ENCODE measurements at regions not wholly inside any gene's neighbourhood (a gene's known extent, or its start where the extent isn't known, plus 50 kb on each side); places are given as distances from the start of the nearest gene placed in this dataset.

DNA sequence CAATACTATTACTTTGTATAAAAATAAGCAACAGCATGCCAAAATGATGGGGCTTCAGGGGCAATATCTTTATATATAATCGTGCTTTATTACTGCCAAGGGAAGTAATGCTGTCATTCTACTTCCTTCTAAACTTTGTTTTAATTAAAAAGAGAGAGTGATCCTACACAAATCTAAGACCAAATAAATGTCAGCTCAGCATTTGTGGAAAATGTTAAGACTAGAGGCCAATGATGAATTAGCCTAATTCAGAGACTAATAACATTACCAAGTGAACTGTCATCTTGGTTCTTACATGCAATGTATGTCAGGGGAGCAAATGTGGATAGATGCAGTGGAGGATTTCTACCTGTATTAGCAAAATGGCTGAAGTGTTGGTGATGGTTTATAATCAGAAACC, 166.4 kb upstream of the PTCHD1 start:
- DNase-seq: no peak
- no peaks in the 10 kb centered on the region for H3K36me3 Mint-ChIP-seq
- no peak overlapping the region for H3K27ac Mint-ChIP-seq
- no peaks in the 10 kb centered on the region for H3K27me3 Mint-ChIP-seq
- H3K9me3 Mint-ChIP-seq: no peaks in the 10 kb centered on the region
- ATAC-seq (replicated peaks): no peak
- H3K4me1 Mint-ChIP-seq: no peaks in the 10 kb centered on the region
- H3K4me3 Mint-ChIP-seq: no peak overlapping the region

DNA sequence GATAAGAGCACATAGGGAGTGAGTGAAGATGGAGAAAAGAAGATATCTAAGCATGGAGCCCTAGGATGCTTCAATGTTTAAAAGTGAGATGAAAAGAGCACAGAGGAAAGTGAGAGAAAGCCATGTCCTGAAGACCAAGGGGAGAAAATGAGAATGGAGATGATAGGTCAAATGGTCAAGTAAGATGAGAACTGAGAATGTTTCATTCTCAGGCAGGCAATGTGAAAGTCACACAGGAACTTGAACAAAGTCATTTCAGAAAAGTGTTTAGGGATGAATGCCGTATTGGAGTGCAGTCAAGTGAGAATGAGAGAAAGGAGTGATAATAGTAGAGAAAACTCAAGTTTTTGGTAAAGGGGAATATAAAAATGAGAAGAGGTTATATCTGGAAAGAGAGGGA, 148.7 kb upstream of the PTCHD1 start:
- Mint-ChIP-seq H3K4me3 (no peak overlapping the region), H3K27me3 (no peaks in the 10 kb centered on the region), H3K36me3 (no peaks in the 10 kb centered on the region), H3K4me1 (no peaks in the 10 kb centered on the region), H3K27ac (no peak overlapping the region), H3K9me3 (peaks cover 1 to 4% of the 10 kb centered on the region in 2 donors)
- no peak for ATAC-seq (replicated peaks)
- DNase-seq: no peak

DNA sequence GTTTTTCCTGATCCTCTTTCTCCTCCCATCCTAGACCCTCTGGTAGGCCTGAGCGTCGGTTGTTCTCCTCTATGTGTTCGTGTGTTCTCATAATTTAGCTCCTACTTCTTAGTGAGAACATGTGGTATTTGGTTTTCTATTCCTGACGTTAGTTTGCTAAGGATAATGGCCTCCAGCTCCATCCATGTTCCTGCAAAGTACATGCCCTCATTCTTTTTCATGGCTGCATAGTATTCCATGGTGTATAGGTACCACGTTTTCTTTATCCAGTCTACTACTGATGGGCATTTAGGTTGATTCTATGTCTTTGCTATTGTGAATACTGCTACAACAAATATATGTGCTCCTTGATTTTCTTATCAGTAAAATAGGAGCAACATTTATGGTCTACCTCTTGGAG, 146.8 kb upstream of the PTCHD1 start:
- ATAC-seq (replicated peaks) (no peak), DNase-seq (no peak)
- Mint-ChIP-seq H3K4me3 (no peak overlapping the region), H3K27ac (no peak overlapping the region), H3K27me3 (no peaks in the 10 kb centered on the region), H3K4me1 (no peaks in the 10 kb centered on the region), H3K36me3 (no peaks in the 10 kb centered on the region), H3K9me3 (peaks cover 1 to 4% of the 10 kb centered on the region in 2 donors)

DNA sequence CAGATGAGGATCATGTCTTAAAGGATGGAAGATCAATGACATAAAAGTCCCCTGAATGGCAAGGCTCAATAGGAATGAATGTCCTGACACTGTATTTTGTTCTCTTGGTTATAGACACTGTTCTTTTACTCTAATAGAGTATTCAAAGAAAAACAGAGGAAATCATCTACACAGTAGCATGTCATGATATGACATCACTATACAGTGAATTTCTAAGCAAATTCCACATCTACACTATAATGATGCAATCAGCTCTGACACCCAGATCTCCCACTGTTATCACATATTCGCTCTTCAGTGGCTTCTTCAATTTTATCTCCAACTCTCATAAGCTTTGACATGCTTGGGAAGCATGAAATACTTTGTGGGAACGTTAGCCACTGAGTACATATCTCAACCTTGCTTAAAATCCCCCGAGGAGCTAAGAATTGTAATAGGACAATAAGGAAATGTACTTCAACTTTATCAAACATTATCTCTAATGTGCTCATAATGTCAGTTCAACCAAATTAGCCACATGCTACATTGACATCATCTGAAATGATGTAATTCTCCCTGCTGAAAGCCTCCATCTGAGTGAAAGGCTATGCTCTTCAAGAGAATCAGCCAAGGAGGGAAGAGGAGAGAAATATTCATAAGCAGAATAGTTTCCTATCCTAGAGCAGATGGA, 139.6 kb upstream of the PTCHD1 start:
- no peak overlapping the region for H3K27ac Mint-ChIP-seq
- ATAC-seq (replicated peaks) (no peak), DNase-seq (no peak)
- no peaks in the 10 kb centered on the region for H3K36me3 Mint-ChIP-seq
- H3K9me3 Mint-ChIP-seq: no peaks in the 10 kb centered on the region
- no peaks in the 10 kb centered on the region for H3K4me1 Mint-ChIP-seq
- H3K4me3 Mint-ChIP-seq: no peak overlapping the region
- no peaks in the 10 kb centered on the region for H3K27me3 Mint-ChIP-seq

DNA sequence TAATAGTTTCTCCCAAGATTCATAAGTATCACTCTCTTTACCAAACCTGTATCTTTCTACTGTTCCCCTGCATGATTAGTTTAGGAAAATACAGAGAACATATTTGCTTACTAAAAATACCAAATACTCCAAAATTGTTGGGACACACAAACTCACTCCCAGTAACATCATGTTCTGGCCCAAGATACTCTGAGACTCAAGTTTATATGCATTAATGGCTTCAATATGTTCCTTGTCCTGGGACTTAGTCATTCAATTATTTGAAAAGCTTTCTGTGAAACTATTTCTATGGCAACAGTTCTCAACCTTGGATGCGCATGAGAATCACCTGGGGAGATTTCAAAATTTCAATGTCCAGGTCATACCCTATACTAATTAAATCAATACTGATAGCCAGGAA, 138.9 kb upstream of the PTCHD1 start:
- DNase-seq: no peak
- no peaks in the 10 kb centered on the region for H3K9me3 Mint-ChIP-seq
- no peak overlapping the region for H3K27ac Mint-ChIP-seq
- H3K4me3 Mint-ChIP-seq: no peak overlapping the region
- no peaks in the 10 kb centered on the region for H3K4me1 Mint-ChIP-seq
- no peak for ATAC-seq (replicated peaks)
- H3K36me3 Mint-ChIP-seq: no peaks in the 10 kb centered on the region
- H3K27me3 Mint-ChIP-seq: no peaks in the 10 kb centered on the region

DNA sequence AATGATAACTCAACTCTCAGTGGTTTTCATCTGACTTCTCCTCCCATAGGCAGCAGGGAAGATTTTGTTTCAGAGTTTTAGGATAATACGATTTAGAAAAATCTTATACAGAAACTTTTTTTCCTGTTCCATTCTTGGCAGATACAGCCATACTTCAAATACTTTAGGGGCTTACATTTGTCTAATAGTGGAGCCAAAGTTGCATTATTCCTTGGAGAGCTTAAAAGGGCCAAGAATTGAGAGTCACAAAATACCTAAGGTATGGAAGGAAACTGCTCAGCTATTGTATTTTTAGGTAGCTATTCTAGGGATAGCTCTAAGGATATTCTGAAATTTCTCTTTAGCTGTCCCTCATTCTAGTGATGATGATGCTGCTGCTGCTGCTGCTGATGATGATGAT, 132.9 kb upstream of the PTCHD1 start:
- Mint-ChIP-seq H3K27ac (no peak overlapping the region), H3K4me3 (no peak overlapping the region), H3K36me3 (no peaks in the 10 kb centered on the region), H3K27me3 (no peaks in the 10 kb centered on the region), H3K4me1 (no peaks in the 10 kb centered on the region), H3K9me3 (no peaks in the 10 kb centered on the region)
- DNase-seq (no peak), ATAC-seq (replicated peaks) (no peak)

DNA sequence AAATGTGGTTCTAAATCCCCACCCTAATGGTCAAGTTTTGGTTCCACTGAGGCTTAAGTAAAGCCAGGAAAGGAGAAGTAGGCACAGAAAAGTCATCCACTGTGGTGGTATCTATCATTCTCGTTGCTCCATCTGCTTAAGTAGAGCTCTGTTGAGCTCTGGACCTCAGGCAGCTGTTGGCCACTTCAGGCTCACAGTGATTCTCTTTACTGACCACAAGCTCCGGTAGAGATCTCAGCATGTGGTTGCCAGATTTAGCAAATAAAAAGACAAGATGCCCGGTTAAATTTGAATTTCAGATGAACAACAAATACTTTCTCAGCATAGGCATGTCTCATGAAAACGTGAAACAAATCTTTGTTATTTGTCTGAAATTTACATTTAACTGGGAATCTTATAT, 132.3 kb upstream of the PTCHD1 start:
- ATAC-seq (replicated peaks): no peak
- Mint-ChIP-seq H3K36me3 (no peaks in the 10 kb centered on the region), H3K4me3 (no peak overlapping the region), H3K4me1 (no peaks in the 10 kb centered on the region), H3K9me3 (no peaks in the 10 kb centered on the region), H3K27me3 (no peaks in the 10 kb centered on the region), H3K27ac (no peak overlapping the region)
- no peak for DNase-seq

DNA sequence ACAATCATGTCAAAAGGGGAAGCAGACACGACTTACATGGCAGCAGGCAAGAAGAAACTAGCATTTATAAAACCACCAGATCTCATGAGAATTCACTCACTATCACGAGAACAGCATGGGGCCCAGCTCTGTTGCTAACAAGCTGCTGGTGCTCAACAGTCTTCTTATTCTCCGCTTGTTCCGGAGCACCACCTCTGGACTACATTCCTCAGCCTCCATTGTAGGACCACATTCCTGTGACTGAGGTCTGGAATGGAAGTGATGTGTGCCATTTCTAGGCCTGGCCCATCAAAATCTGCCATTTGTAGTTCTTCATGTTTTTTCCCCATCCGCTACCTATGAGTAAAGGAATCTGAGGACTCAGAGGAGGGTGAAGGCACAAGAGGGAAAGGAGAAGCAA, 111.5 kb upstream of the PTCHD1 start:
- DNase-seq: no peak
- Mint-ChIP-seq H3K36me3 (no peaks in the 10 kb centered on the region), H3K4me1 (no peaks in the 10 kb centered on the region), H3K9me3 (peaks cover 0 to 4% of the 10 kb centered on the region in 2 donors), H3K27me3 (peaks cover 0 to 4% of the 10 kb centered on the region in 2 donors), H3K4me3 (no peak overlapping the region), H3K27ac (no peak overlapping the region)
- ATAC-seq (replicated peaks): no peak

DNA sequence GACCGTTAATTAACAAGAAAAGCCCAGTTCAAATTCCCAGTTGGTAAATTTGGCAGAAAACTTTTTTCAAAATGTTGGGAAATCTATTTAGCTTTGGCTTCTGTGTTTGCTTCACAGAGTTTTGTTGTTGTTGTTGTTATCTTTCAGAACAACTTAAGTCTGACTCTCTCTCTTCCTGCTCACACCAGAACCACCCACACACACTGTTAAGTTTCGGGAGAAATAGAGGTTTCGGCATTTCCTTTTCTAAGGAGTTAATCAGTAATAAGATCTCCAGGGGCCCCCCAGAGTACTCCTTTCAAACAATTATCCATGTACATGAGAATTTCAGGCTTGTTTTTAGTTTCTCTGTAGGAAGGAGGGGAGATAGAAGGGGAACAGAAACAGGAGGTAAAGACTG, 106.2 kb upstream of the PTCHD1 start:
- Mint-ChIP-seq H3K27me3 (peaks cover 0 to 8% of the 10 kb centered on the region in 2 donors), H3K9me3 (peaks cover 0 to 9% of the 10 kb centered on the region in 2 donors), H3K4me1 (no peaks in the 10 kb centered on the region), H3K36me3 (no peaks in the 10 kb centered on the region), H3K4me3 (no peak overlapping the region), H3K27ac (no peak overlapping the region)
- DNase-seq: no peak
- no peak for ATAC-seq (replicated peaks)

DNA sequence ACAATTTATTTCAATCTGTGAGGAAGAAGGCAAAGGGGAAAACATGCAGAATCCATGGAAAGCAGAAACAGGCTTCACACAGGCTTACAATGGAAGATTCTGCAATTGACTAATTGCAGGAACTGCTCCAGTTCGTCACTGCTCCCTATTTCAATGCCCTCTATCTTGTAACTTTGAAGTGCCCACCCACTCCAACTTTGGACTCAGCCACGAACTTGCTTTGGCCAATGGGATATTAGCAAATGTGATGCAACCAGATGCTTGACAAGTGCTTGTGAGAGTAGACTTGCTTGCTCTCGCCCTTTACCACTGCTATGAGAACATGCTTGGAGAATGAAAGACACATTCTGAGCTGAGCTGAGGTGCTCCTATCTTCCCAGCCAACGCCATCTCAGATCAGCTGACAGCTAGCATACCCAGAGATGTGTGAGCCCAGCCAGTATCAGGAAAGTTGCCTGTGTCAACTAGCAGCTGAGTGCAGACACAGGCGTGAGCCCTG, 105.7 kb upstream of the PTCHD1 start:
- no peak overlapping the region for H3K27ac Mint-ChIP-seq
- no peaks in the 10 kb centered on the region for H3K36me3 Mint-ChIP-seq
- peaks cover 0 to 8% of the 10 kb centered on the region in 2 donors for H3K27me3 Mint-ChIP-seq
- H3K4me1 Mint-ChIP-seq: no peaks in the 10 kb centered on the region
- no peak overlapping the region for H3K4me3 Mint-ChIP-seq
- ATAC-seq (replicated peaks) (no peak), DNase-seq (no peak)
- H3K9me3 Mint-ChIP-seq: peaks cover 0 to 9% of the 10 kb centered on the region in 2 donors

DNA sequence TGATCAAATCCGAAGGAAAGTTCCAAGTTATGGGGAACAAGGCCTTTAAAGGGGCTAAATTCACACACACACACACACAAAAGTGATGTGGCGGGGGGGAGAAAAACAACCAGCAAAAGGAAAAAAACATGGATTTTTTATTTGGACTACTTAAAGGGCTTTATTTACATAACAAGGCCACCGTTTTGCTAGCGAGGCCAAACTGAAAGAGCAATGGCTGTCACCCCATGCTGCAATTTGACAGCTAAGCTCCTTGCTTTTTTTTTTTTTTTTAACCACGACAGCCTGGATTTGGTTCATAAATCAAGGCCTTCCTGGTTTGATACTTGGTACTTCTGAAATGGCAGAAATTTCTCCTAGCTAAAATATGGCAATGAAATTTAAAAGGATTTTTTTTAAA, 99.6 kb upstream of the PTCHD1 start:
- Mint-ChIP-seq H3K36me3 (no peaks in the 10 kb centered on the region), H3K4me1 (no peaks in the 10 kb centered on the region), H3K27ac (no peak overlapping the region), H3K4me3 (no peak overlapping the region), H3K9me3 (peaks cover 0 to 5% of the 10 kb centered on the region in 2 donors), H3K27me3 (no peaks in the 10 kb centered on the region)
- DNase-seq: no peak
- ATAC-seq (replicated peaks): no peak

DNA sequence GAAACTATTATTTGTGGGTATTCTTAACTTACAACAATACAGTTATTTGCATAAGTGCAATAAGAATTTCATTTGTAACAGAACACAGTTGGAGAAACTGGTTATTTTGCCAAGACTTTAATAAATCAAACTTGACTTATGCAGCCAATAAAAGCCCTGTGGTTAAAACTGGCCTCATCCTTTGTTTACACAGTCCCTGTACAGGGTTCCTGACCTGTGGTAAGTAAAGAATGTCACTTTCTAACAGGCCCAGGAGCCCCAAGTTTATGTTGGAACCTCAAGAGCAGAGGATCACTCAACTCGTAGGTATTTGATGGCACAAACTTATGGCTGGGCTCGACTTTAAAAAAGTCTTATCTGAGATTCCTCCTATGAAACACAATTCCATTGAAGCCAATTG, 88.6 kb upstream of the PTCHD1 start:
- no peak for ATAC-seq (replicated peaks)
- H3K9me3 Mint-ChIP-seq: peaks cover 0 to 4% of the 10 kb centered on the region in 2 donors
- H3K27me3 Mint-ChIP-seq: no peaks in the 10 kb centered on the region
- DNase-seq: no peak
- no peak overlapping the region for H3K27ac Mint-ChIP-seq
- no peak overlapping the region for H3K4me3 Mint-ChIP-seq
- no peaks in the 10 kb centered on the region for H3K4me1 Mint-ChIP-seq
- H3K36me3 Mint-ChIP-seq: no peaks in the 10 kb centered on the region

DNA sequence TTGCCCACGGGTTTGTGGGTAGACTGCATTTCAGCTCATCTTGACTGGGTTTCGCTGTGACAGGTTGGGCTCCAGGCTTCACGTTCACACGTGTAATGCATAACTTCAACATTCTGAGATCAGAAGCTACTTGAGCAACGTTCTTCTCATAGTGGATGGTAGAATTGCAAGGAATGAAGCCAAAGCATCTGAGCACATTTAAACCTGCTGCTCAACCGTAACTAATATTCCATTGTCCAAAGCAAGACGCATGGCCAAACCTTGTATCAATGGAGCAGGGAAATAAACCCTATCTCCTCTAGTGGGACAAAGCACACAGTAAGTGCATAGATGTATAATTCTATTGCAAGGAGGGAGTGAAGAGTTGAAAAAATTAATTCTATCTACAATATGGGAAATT, 86.5 kb upstream of the PTCHD1 start:
- Mint-ChIP-seq H3K9me3 (peaks cover 2 to 10% of the 10 kb centered on the region in 2 donors), H3K36me3 (no peaks in the 10 kb centered on the region), H3K27me3 (no peaks in the 10 kb centered on the region), H3K27ac (no peak overlapping the region), H3K4me1 (no peaks in the 10 kb centered on the region), H3K4me3 (no peak overlapping the region)
- DNase-seq: no peak
- no peak for ATAC-seq (replicated peaks)

DNA sequence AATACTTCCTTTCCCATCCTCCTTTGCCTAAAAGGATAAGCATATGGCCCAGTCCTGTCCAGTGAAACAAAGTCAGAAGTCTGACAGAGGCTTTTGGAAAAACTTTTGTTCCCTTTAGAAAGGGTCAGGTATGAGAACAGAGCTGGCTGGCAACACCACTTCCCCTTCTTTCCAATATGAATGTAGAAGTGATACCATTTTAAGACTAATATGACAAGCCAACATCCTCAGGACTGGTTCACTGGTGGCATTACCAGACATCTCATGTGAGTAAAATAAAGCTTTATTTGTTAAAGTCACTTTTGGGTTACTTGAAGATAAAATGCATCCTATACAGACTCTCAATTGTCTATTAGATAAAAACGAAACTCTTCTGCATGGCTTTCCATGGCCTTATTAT, 83.6 kb upstream of the PTCHD1 start:
- no peak overlapping the region for H3K4me3 Mint-ChIP-seq
- H3K27ac Mint-ChIP-seq: no peak overlapping the region
- H3K9me3 Mint-ChIP-seq: peaks cover 3 to 16% of the 10 kb centered on the region in 2 donors
- H3K27me3 Mint-ChIP-seq: no peaks in the 10 kb centered on the region
- H3K36me3 Mint-ChIP-seq: no peaks in the 10 kb centered on the region
- H3K4me1 Mint-ChIP-seq: no peaks in the 10 kb centered on the region
- peak; percentile 48 to 67 for ATAC-seq (replicated peaks)
- no peak for DNase-seq

DNA sequence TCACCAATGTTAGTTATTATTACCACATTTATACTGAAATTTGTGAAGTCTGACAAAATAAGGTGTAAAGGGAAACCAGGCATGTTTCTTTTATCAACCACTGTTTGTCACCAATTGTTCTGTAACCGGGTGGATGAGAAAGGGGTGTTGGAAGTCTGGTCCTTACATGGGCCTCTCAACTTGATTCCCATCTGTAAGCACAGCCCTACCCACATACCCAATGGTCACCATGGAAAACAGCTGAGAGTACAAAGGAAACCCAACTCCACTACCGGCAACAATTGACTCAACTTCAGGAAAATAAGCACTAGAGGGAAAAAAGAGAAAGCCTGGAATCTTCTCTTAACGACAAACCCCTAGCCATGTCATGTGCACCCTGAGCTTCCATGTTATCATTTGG, 70.8 kb upstream of the PTCHD1 start:
- no peak for ATAC-seq (replicated peaks)
- DNase-seq: no peak
- H3K4me1 Mint-ChIP-seq: no peaks in the 10 kb centered on the region

DNA sequence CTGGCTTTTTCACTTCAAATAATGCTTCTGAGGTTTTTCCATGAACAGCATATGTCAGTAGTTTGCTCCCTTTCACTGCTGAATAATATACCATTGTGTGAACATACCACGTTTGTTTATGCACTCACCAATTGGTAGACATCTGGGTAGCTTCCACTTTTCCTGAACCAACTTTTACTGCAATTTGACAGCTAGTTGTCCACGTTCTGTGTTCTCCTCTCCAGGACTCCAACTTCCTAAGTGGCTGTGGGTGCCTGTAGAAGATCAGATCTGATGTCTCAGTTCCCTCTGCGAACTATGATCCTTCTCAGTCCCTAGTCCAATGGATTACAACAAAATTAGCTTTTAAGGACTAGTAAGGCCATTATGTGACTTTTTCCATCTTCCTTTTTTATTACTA, 64.7 kb upstream of the PTCHD1 start:
- Mint-ChIP-seq H3K4me1 (no peaks in the 10 kb centered on the region), H3K27ac (no peak overlapping the region), H3K4me3 (no peak overlapping the region), H3K9me3 (no peaks in the 10 kb centered on the region), H3K27me3 (no peaks in the 10 kb centered on the region), H3K36me3 (no peaks in the 10 kb centered on the region)
- no peak for DNase-seq
- no peak for ATAC-seq (replicated peaks)

More for the DNA sequence above, 70.8 kb upstream of the PTCHD1 start:
- Mint-ChIP-seq H3K27ac (no peak overlapping the region), H3K36me3 (no peaks in the 10 kb centered on the region), H3K9me3 (peaks cover 5 to 11% of the 10 kb centered on the region in 2 donors), H3K4me3 (no peak overlapping the region), H3K27me3 (no peaks in the 10 kb centered on the region)

All from stimulated activated naive B cell treated with anti-CD40 and anti-IgM and Interleukin-4, amounts not matched to agents 10 μg/mL and 1 μg/mL and 100 μg/mL, for 72 hours (primary cell).